PC-9 (cell line): ENCODE measurements at regions not wholly inside any gene's neighbourhood (a gene's known extent, or its start where the extent isn't known, plus 50 kb on each side); places are given as distances from the start of the nearest gene placed in this dataset.

ENCODE experiments used
- CTCF ChIP-seq: fragments of 200-600 bp; sonication (generic); conservative IDR thresholded peaks from 2 replicates; pipeline ENCODE4 v1.6.1; 2017; ENCODE audit warnings: mixed run types, antibody characterized with exemption, mild to moderate bottlenecking, moderate library complexity
- EZH2 ChIP-seq: fragments of 200-600 bp; sonication (generic); IDR thresholded peaks from 2 replicates; pipeline ENCODE4 v1.8.0; 2017; ENCODE audit warnings: antibody characterized with exemption, low read depth

GRCh38 chr19:30853036-30853435 lies 480.9 kb downstream of the ZNF536 start:
- TF ChIP-seq EZH2 (no peak), CTCF (no peak)
